Tibial nerve (tissue), 4 donors: ENCODE measurements at regions not wholly inside any gene's neighbourhood (a gene's known extent, or its start where the extent isn't known, plus 50 kb on each side); places are given as distances from the start of the nearest gene placed in this dataset.
A peak's percentile ranks its signal among the peaks of the same experiment; 100 is the strongest.

ENCODE experiments used
- DNase-seq, 2 donors: peaks; one replicate each; pipeline ENCODE4 v3.0.0-alpha.2; 2019; ENCODE audit warnings: low spot score in 2 of 2
- H3K27ac ChIP-seq, 4 donors: fragments of 200-600 bp; sonication (generic) in 3 of 4; one replicate each; pipeline ENCODE4 v1.5.1; 2017 to 2019; ENCODE audit warnings: mild to moderate bottlenecking in 1 of 4
- H3K27me3 ChIP-seq, 2 donors: fragments of 200-600 bp; sonication (generic) in 1 of 2; one replicate each; pipeline versions ENCODE4 v1.5.1 to v1.6.0; 2017 to 2019
- H3K36me3 ChIP-seq, 3 donors: fragments of 200-600 bp; sonication (generic); one replicate each; pipeline ENCODE4 v1.5.1; 2018 to 2019
- H3K4me1 ChIP-seq, 4 donors: fragments of 200-600 bp; sonication (generic) in 3 of 4; one replicate each; pipeline ENCODE4 v1.5.1; 2017 to 2019
- H3K4me3 ChIP-seq, 4 donors: fragments of 200-600 bp; sonication (generic) in 3 of 4; one replicate each; pipeline ENCODE4 v1.5.1; 2017 to 2019; ENCODE audit warnings: mild to moderate bottlenecking in 1 of 4, moderate library complexity in 1 of 4
- H3K9me3 ChIP-seq, 4 donors: fragments of 200-600 bp; sonication (generic) in 3 of 4; one replicate each; pipeline ENCODE4 v1.5.1; 2017 to 2019
- CTCF ChIP-seq, 5 experiments: fragments of 200-600 bp in 3 of 5; fragments of 450-650 bp in 2 of 5; sonication (generic) in 3 of 5; IDR thresholded peaks; one replicate each; pipeline ENCODE4 v1.5.1; 2016 to 2019; ENCODE audit warnings: antibody characterized with exemption in 5 of 5, mild to moderate bottlenecking in 3 of 5, moderate library complexity in 2 of 5
- EP300 ChIP-seq, 2 donors: sonication (generic); formaldehyde crosslinking; IDR thresholded peaks; one replicate each; pipeline ENCODE4 v1.6.1; 2017; ENCODE audit warnings: antibody characterized with exemption in 2 of 2, mild to moderate bottlenecking in 1 of 2
- POLR2A ChIP-seq, 2 donors: fragments of 450-650 bp; IDR thresholded peaks; one replicate each; pipeline ENCODE4 v1.6.1; 2017; ENCODE audit warnings: antibody characterized with exemption in 2 of 2, mild to moderate bottlenecking in 2 of 2, moderate library complexity in 2 of 2
- WGBS, 2 donors: methylation state at CpG; one replicate each; pipeline ENCODE4 v1.1.5; 2018; 5-methylcytosine and 5-hydroxymethylcytosine counted together

DNA sequence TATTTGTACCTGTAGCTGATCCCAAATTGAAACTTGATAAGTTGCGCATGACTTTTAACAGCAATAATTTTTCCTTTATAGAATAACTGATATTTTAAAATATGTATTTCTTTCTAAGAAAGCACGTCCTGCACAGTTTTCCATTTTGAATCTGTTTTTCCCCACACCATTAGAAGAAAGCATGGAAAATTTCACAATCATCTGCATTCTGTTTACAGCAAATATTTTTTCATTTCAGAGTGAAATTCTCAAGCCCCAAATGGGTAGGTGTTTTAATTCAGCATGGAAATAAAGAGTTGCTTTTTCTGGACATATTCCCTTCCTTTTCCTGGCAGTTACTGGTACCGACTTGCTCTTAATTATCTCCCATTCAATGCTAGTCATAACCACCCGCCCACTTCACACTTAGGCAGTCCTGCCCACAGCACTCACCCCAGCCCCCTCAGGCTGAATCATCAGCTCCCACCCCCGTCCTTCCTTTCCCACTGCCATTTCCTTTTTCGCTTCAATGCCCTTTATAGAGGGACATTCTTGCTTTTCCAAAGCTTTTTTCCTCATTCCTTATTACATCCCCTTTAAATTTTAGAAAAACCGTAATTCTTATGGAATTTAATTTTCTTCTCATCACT, 89.2 kb upstream of the GLS start:
- Histone ChIP-seq H3K4me3 (peak overlapping the region in 1 of 4 donors; percentile 19), H3K27me3 (no peaks in the 10 kb centered on the region), H3K9me3 (no peaks in the 10 kb centered on the region), H3K4me1 (peaks cover 0 to 22% (median 0%) of the 10 kb centered on the region in 4 donors), H3K36me3 (no peaks in the 10 kb centered on the region), H3K27ac (peak overlapping the region in 3 of 4 donors; percentile 39 to 67 (median 40))
- TF ChIP-seq EP300 (IDR thresholded peaks at IDR 0.05), result peak in 1 of 2 donors; percentile 34
- no peak for TF ChIP-seq POLR2A (IDR thresholded peaks at IDR 0.05)
- no peak for TF ChIP-seq CTCF (IDR thresholded peaks at IDR 0.05)
- WGBS, 2 donors, result 22 to 27% methylated on average over 7 of the region's 7 CpGs
- peak in 1 of 2 donors; percentile 28 for DNase-seq

DNA sequence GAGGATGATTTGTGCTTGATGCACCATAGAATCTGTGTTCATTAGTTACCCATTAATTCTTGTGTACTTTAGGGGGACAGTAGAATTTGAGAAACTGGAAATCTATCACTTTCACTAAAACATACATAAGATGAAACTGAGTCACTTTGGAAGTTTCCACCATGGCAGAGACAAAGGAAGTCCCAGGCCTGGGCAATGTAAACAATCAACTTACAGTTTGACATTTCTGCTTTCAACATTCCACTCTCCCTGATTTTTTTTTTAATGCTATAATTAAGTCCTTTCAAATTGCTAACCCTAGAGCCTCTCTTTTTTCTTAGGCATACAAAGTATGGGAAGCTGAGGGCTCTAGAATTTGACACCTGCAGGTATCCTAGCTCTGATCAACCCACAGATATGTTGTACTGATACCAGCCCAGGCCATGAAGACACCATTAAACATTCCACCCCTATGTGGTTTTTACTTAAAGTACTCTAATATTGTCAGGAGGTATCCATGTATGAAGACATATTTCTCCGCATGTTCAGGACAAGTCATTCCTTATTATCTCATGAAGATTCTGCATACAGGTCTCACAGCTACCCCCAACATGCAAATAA, 88.5 kb upstream of the GLS start:
- no peaks in the 10 kb centered on the region for H3K9me3 ChIP-seq
- H3K27ac ChIP-seq, result peak overlapping the region in 3 of 4 donors; percentile 39 to 67 (median 40)
- WGBS, 2 donors, result 24 to 100% methylated on average over 1 of the region's 1 CpG
- no peaks in the 10 kb centered on the region for H3K36me3 ChIP-seq
- H3K4me1 ChIP-seq, result peaks cover 0 to 22% (median 0%) of the 10 kb centered on the region in 4 donors
- no peak overlapping the region for H3K4me3 ChIP-seq
- no peak for DNase-seq
- TF ChIP-seq CTCF (IDR thresholded peaks at IDR 0.05), result no peak
- TF ChIP-seq POLR2A (IDR thresholded peaks at IDR 0.05), result no peak
- no peak for TF ChIP-seq EP300 (IDR thresholded peaks at IDR 0.05)
- H3K27me3 ChIP-seq, result no peaks in the 10 kb centered on the region

GRCh38 chr2:190792956-190793888, 87.4 kb upstream of the GLS start:
- H3K4me1 ChIP-seq, result peaks cover 0 to 22% (median 0%) of the 10 kb centered on the region in 4 donors
- no peak overlapping the region for H3K4me3 ChIP-seq
- TF ChIP-seq CTCF (IDR thresholded peaks at IDR 0.05), result no peak
- no peak for TF ChIP-seq EP300 (IDR thresholded peaks at IDR 0.05)
- no peak for TF ChIP-seq POLR2A (IDR thresholded peaks at IDR 0.05)
- no peak for DNase-seq
- no peaks in the 10 kb centered on the region for H3K36me3 ChIP-seq
- H3K27ac ChIP-seq, result no peak overlapping the region
- no peaks in the 10 kb centered on the region for H3K9me3 ChIP-seq
- no peaks in the 10 kb centered on the region for H3K27me3 ChIP-seq
- WGBS, 2 donors, result 81 to 89% methylated on average over 9 of the region's 9 CpGs

DNA sequence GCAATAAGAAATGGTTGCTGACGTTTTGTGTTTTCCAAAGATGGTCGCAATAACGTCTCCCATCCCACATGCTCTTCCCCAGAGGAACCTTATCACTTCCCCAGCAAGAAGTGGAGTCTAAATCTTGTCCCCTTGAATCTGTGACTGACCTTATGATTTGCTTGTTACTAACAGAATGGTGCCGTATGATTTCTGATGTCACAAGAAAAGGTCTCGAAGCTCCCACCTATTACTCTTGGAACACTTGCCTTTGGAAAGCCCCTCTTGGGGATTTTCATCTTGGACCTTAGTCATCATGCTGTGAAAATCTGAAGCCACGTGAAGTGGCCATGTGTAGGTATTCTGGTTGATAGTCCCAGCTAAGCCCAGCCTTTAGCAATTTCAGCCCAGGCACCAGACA, 86.2 kb upstream of the GLS start:
- WGBS, 2 donors, result 83 to 90% methylated on average over 6 of the region's 6 CpGs
- H3K27ac ChIP-seq, result no peak overlapping the region
- H3K9me3 ChIP-seq, result no peaks in the 10 kb centered on the region
- no peaks in the 10 kb centered on the region for H3K36me3 ChIP-seq
- DNase-seq, result no peak
- H3K4me3 ChIP-seq, result no peak overlapping the region
- no peaks in the 10 kb centered on the region for H3K27me3 ChIP-seq
- TF ChIP-seq POLR2A (IDR thresholded peaks at IDR 0.05) (no peak), CTCF (IDR thresholded peaks at IDR 0.05) (no peak), EP300 (IDR thresholded peaks at IDR 0.05) (no peak)
- peaks cover 0 to 22% (median 0%) of the 10 kb centered on the region in 4 donors for H3K4me1 ChIP-seq
